DND-41 (cell line): ENCODE measurements at regions not wholly inside any gene's neighbourhood (a gene's known extent, or its start where the extent isn't known, plus 50 kb on each side); places are given as distances from the start of the nearest gene placed in this dataset.

Experiments
- ATAC-seq: fragments of 200-7000 bp; cut with Tn5 transposase; 3 replicates; pipeline ENCODE4 v1.9.1; 2021; ENCODE audit warnings: low read depth; ENCODE audit not compliant: insufficient read depth
- DNase-seq: peaks from one replicate; pipeline ENCODE4 v3.0.0-alpha.2; 2020
- H2AFZ ChIP-seq: 2 replicates; pipeline ENCODE4 v1.6.0; 2012; ENCODE audit warnings: low read depth, low read length
- H3K27ac ChIP-seq: 2 replicates; pipeline ENCODE4 v1.5.1; 2012; ENCODE audit warnings: low read length, inconsistent platforms
- H3K27me3 ChIP-seq: fragments of 200-600 bp; sonication (generic); 2 replicates; pipeline ENCODE4 v1.6.0; 2012; ENCODE audit warnings: low read length, mild to moderate bottlenecking, inconsistent platforms; ENCODE audit not compliant: insufficient read depth, poor library complexity
- H3K36me3 ChIP-seq: 2 replicates; pipeline ENCODE4 v1.5.1; 2012; ENCODE audit warnings: low read length, inconsistent platforms; ENCODE audit not compliant: insufficient read depth
- H3K4me1 ChIP-seq: 2 replicates; pipeline ENCODE4 v1.5.1; 2012; ENCODE audit warnings: mild to moderate bottlenecking, low read length; ENCODE audit not compliant: insufficient read depth
- H3K4me2 ChIP-seq: 2 replicates; pipeline ENCODE4 v1.6.0; 2012; ENCODE audit warnings: mild to moderate bottlenecking, moderate library complexity, low read length, inconsistent platforms; ENCODE audit not compliant: insufficient read depth
- H3K4me3 ChIP-seq, 2 experiments: fragments of 200-600 bp in 1 of 2; shearing (Covaris generic) in 1 of 2; 2 replicates each; pipeline ENCODE4 v1.5.1; 2012 to 2016; ENCODE audit warnings: inconsistent platforms in 2 of 2, low read length in 2 of 2, mild to moderate bottlenecking in 2 of 2, low read depth in 1 of 2, moderate library complexity in 1 of 2
- H3K79me2 ChIP-seq: 2 replicates; pipeline ENCODE4 v1.6.0; 2012; ENCODE audit warnings: low read length, inconsistent platforms; ENCODE audit not compliant: insufficient read depth
- H3K9ac ChIP-seq: 2 replicates; pipeline ENCODE4 v1.6.0; 2012; ENCODE audit warnings: low read depth, mild to moderate bottlenecking, inconsistent platforms, low read length, moderate library complexity
- H3K9me3 ChIP-seq: 2 replicates; pipeline ENCODE4 v1.5.1; 2012; ENCODE audit warnings: low read length, moderate library complexity, mild to moderate bottlenecking, inconsistent platforms; ENCODE audit not compliant: insufficient read depth, severe bottlenecking
- H4K20me1 ChIP-seq: 2 replicates; pipeline ENCODE4 v1.6.0; 2012; ENCODE audit warnings: low read length; ENCODE audit not compliant: insufficient read depth
- CTCF ChIP-seq: IDR thresholded peaks from 2 replicates; pipeline ENCODE4 v1.5.1; 2012; ENCODE audit warnings: borderline replicate concordance, low read length, moderate library complexity, mild to moderate bottlenecking; ENCODE audit not compliant: poor library complexity, severe bottlenecking; ENCODE audit errors: extremely low read depth
- EZH2 ChIP-seq: IDR thresholded peaks from 3 replicates; pipeline ENCODE4 v1.6.1; 2012; ENCODE audit warnings: borderline replicate concordance, low read depth, mild to moderate bottlenecking, moderate library complexity, low read length, inconsistent platforms; ENCODE audit not compliant: severe bottlenecking

- no peak overlapping the region for H3K4me3 ChIP-seq
- no peaks in the 10 kb centered on the region for H3K27me3 ChIP-seq
- no peaks in the 10 kb centered on the region for H3K36me3 ChIP-seq
- DNase-seq (no peak), ATAC-seq (no peak)
- H3K79me2 ChIP-seq = no peaks in the 10 kb centered on the region
- H3K4me2 ChIP-seq = no peak overlapping the region
- no peak overlapping the region for H2AFZ ChIP-seq
- H3K4me1 ChIP-seq = no peaks in the 10 kb centered on the region
- H3K9me3 ChIP-seq = no peaks in the 10 kb centered on the region
- H3K27ac ChIP-seq = no peak overlapping the region
- no peak overlapping the region for H3K9ac ChIP-seq
- H4K20me1 ChIP-seq = no peaks in the 10 kb centered on the region
- TF ChIP-seq CTCF = no peak
- TF ChIP-seq EZH2 = no peak
Observed at GRCh38 chr9:32264170-32264864, 120.1 kb upstream of the ACO1 start.

- no peak overlapping the region for H3K27ac ChIP-seq
- no peaks in the 10 kb centered on the region for H3K36me3 ChIP-seq
- H3K4me3 ChIP-seq = no peak overlapping the region
- no peaks in the 10 kb centered on the region for H4K20me1 ChIP-seq
- TF ChIP-seq CTCF (no peak), EZH2 (no peak)
- H3K9ac ChIP-seq = no peak overlapping the region
- DNase-seq (no peak), ATAC-seq (no peak)
- no peak overlapping the region for H3K4me2 ChIP-seq
- H3K27me3 ChIP-seq = no peaks in the 10 kb centered on the region
- no peak overlapping the region for H2AFZ ChIP-seq
- no peaks in the 10 kb centered on the region for H3K9me3 ChIP-seq
- H3K79me2 ChIP-seq = no peaks in the 10 kb centered on the region
- H3K4me1 ChIP-seq = no peaks in the 10 kb centered on the region
Observed at GRCh38 chr9:32265037-32265436, 119.4 kb upstream of the ACO1 start.

GRCh38 chr9:32278991-32279390 is 105.5 kb upstream of the ACO1 start:
- H3K4me3 ChIP-seq = no peak overlapping the region
- H3K9me3 ChIP-seq = no peaks in the 10 kb centered on the region
- no peak for ATAC-seq

More at GRCh38 chr9:32278991-32279390, 105.5 kb upstream of the ACO1 start:
- Histone ChIP-seq H4K20me1 (no peaks in the 10 kb centered on the region), H3K4me2 (no peak overlapping the region), H2AFZ (no peak overlapping the region), H3K36me3 (no peaks in the 10 kb centered on the region), H3K27ac (no peak overlapping the region), H3K27me3 (no peaks in the 10 kb centered on the region), H3K4me1 (no peaks in the 10 kb centered on the region), H3K79me2 (no peaks in the 10 kb centered on the region), H3K9ac (no peak overlapping the region)
- no peak for TF ChIP-seq CTCF
- TF ChIP-seq EZH2 = no peak
- no peak for DNase-seq
